HG03039 (cell line): ENCODE measurements at regions not wholly inside any gene's neighbourhood (a gene's known extent, or its start where the extent isn't known, plus 50 kb on each side); places are given as distances from the start of the nearest gene placed in this dataset.

ENCODE experiments used
- ATAC-seq: cut with Tn5 transposase; IDR thresholded peaks from one replicate; pipeline ENCODE4 v1.9.1; 2021; ENCODE audit warnings: mild to moderate bottlenecking, moderate library complexity; ENCODE audit not compliant: unreplicated experiment

DNA sequence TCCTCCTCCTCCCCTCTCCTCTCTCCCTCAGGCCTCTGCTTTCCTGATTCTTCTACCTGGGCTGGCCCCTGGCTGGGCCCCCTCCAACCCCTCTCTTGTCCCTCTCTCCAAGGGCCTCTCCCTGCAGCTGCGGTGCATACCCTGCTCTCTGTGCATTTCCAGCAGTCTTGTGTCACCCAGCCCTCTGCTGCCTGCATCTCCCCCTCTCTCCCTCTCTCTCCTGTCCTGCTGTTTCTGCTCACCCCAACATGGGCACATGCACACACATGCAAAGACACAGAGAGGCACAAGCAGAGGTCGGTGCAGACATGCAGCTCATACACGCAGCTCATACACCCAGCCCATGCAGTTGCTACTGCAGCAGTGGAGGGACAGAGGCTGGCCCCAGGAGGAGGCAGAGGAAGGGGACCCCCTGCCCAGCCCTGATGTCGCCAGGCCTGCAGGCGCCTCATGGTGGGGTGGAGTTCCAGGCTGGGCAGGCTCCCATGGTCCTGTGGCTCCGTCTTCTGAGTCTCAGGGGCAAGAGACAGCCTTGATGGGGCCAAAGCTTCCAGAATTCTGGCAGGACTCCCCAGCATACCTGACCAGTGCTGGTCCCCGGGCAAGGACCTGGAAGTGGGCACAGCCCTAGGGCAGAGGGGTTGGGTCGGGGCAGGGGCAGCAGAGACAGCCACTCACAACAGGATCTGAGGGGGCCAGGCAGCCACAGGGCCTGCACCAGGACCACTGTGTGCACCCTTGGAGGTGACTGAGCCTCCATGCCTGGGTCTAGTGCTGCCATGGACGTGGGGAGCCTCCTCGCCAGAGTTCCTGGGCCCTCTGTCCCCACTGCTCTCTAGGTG lies 216.9 kb downstream of the C9orf50 start:
- no peak for ATAC-seq

DNA sequence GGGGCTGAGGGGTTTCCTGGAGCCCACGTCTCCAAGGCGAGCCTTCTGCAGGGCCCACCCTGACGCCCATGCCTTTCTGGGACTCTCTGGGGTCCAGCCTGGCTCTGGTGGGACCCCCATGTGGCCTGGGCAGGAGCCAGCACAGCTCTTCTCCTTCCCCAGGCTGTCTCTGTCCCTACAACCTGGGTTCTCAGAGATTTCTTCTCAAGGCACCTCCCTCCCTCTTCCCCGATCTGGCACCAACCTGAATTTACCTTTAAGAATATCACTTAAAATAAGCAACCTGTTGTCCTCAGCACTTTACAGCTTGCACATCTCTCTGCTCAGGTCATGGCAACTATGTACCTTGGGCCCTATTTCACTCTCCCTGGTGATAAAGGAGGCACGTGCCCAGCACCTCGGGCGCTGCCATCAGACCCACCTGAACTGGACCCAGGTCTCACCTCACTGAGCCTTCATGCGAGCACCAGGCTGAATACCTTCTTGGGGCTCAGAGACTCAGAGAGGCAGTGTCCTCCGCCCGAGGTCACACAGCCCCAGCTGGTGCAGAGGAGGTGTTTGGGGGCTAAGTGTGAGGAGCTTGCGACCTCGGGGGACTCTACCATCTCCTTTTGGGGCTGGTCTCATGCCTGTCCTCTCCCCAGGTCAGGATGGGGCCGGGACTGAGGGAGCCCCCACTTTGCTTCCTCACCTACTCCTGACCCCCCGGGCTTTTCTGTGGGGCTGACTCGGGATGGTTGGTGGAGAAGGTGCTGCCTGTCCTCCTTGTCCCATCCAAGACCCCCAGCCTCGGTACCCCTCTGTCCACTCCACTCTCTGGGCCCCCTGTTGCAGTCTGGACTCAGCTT lies 217.7 kb downstream of the C9orf50 start:
- ATAC-seq = no peak

DNA sequence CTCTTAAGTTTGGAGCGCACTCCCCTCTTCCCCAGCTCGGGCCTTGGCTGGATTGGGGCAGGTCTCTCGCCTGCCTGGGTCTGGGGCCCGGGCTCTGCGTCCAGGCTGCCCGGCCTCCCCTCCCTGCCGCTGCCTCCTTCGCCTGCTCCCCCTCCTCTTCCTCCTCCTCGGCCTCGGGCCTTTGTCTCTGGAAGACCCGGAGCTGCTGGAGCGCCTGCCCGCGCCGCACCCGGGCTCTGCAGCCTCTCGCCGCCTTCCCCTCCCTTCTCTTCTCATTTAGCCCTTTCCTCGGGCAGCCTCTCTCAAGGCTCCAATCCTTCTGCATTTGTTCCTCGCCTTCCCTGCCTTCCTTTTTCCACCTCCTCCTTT lies 218.5 kb downstream of the C9orf50 start:
- ATAC-seq = no peak

DNA sequence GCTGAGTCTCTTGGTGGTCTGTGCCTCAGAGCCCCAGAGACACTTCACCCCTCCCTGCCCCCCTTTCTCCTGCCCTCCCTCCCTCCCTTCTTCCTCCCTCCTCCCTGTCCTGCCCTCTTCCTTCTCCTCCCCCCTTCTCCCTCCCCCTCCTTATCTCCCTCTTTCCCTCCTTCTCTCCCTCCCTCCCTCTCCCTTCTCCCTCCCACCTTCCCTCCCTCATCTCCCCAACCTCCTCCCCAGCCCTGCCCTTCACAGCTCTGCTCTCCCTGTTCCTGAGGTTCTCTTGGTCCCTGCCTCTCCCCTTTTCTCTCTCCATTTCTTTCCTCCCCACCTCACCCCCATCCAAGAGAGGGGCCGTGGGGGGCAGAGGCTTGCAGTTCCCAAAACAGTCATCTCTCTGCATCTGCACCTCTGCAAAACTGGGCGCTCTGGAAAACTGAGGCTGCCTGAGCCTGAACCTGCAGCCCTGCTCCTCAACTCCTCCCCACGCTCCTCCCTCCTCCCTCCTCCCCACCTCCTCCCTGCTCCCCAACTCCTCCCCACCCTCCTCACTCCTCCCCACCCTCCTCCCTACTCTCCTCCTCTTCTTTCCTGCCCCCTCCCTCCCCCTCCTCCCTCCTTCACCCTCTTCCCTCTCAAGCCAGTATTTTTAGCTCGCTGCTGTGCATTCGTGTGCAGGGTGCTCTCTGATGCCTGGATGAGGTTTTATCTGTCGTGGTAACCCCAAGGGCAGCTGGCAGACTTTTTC lies 219.1 kb downstream of the C9orf50 start:
- no peak for ATAC-seq

DNA sequence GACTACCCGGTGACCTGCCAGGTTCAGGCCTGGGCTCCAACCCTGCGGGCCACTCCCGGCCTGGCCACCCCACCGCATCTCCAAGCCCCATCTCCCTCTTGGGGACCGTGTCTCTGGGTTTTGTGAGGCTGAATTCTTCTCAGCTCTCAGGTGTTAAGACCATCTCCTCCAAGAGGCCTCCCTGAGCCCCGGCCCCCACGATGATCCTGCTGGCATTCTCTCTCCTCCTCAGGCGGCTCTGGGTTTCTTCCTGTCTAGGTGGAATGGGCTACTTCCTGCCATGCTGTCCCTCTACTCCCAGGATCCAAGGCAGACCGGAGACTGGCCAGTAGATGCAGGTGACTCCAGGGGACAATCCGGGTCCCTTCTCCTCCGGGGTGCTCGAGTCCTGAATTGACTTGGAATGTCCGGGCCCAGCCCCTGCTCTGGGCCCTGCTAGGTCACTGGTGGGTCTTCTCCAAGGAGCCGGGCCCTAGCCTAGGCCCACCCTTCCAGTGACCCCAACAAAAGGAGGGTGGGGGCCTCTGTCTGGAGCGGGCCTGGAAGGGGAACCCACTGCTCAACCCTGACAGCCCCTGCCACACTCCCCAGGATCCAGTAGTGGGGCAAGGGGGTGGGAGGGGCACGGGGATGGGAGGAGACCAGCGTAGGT lies 219.8 kb downstream of the C9orf50 start:
- ATAC-seq = no peak

DNA sequence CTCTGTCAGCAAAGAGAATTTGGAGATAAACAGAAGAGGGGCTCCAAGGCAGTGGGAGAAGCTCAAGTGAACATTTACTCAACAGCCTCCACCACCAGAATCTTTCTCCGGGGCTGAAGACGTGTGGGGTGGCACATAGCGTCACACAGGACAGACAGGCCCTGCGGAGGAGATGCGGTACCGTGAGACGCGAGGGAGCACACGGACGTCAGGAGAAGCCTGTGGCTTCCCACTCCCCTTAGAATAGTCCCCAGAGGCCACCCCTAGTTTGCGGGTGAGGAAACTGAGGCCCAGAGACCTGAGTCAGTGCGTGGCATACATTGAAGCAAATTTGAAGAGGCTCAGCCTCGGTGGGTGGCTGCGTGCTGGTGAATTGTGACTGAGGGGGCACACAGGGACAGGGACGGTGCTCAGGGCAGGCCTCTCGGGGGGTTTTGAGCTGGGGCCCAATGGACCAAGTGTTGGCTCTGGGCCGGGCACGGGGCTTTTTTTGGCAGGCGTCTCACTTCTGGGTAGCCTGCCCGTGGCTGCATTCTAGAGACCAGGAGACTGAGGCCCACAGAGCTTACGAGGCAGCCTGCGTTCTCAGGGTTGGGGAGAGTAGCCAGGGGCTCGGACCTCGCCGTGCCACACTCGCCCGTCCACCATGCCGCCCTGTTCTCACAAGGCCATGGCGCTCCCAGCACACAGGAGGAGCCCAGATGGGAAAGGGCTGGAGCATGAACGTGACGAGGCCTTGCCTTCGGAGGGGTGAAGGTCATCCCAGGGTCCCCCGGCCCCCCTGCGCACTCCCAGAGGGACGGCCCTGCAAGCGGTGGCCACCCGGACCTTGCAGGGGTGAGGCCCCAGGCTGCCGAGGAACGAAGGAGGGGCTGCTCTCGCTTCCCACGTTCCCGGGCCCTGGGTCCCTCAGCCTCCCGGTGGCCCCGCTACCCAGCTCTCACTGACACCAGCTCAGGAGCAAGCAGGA lies 220.6 kb downstream of the C9orf50 start:
- no peak for ATAC-seq

DNA sequence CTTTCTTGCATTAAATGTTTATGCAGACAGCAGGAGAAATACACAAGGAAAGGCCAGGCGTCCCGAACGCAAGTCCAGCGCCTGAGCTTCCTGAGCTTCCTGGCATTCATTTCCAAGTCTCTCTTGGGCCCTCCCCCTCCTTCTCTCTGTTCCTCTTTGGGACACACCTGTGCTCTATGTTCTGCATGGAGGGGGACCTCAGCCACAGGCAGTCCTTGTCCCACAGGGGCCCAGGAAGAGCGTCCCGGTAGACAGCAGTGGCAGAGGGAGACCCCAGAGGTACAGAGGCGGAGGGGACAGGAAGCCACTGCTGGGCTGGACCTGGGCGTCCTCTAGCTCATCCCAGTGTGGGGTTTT lies 221.3 kb downstream of the C9orf50 start:
- no peak for ATAC-seq

DNA sequence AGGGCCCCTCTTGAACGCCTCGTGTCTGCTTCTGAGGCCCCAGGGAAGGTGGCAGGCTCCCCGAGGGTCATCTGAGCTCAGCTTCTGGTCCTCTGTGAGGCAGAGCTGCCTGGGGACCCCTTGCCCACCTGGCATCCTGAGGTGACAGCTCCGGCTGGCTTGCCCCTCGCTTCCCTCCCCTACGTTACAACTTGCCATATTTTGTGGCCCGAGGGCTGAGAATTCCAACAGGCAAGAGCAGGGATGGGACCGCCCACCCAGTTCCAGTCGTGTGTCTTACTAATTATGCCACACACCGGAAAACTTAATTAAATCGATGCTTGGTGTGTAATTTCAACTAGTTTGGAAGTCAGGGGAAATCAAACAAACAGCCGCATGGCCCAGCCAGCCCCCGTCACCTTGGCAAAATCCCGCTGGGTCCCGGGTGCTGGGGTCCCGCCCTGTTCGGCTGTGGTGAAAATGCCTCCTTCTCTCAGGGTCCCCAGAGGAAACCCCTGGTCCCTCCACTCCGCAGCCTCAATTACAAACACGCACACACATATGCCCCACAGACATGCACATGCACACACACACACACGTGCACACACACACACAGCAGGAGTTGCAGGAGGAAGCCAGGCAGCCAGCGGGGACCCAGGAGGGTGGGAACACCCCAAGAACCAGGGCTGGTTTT lies 221.0 kb upstream of the IER5L start:
- no peak for ATAC-seq

DNA sequence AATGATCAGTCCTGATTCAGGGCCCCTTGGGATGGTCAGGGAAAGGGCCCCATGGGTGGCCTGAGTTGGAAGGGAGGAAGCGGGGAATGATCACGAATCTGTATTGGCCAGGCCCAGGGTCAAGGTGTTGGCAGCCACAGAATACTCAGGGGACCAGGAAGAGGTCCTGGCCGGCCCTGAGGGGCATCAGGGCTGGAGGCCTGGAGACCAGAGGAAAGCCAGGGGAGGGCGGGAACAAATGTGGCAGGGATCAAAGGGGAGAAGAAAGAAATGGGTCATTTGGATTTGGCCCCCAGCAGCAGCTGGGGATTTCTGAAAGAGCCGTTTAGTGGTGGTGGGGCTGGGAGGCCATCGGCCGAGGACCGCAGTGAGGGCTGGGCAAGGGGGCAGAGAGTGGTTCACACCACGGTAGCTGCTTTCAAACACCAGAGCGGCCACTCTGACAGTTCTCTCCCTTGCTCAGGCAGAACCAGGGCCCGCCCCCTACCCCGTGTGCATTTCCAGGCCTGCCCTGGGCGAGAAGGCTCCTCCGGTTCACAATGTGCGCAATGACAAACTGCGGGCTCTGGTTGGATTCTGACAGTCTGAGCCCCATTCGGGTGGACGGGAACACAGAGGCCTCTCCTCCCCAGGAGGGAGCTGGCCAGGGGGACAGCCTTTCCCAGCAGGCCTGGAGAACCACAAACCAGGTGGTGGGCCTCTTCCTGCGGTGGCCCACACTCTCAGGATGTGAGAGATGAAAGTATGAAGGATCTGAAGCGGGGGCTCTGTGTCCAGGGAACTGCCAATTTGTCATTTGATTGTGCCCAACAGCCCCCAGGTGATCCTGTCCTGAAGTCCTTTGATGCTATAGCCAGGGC lies 220.3 kb upstream of the IER5L start:
- ATAC-seq = no peak

DNA sequence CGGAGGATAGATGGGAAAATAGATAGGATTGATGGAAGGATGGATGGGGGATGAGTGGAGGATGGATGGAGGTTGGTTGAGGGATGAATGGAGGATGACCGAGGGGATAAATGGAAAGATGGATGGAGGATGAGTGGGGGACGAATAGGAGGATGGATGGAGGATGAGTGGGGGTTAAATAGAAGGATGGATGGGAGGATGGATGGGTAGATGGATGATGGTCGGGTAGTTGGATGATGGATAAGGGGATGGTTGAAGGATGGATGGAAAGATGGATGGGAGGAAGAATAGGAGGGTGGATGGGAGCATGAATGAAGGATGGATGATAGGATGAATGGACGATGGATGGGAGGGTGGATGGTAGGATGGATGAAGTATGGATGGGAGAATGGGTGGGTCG lies 219.3 kb upstream of the IER5L start:
- no peak for ATAC-seq

DNA sequence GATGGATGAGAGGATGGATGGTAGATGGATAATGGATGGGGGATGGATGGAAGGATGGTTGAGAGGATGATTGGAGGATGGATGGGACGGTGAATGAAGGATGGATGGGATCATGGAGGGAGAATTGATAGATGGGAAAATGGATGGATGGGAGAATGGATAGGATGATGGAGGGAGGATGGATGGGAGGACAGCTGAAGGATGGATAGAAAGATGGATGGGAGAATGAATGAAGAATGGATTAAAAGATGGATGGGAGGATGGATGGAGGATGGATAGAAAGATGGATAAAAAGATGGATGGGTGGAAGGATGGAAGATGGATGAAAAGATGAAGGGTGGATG lies 218.3 kb upstream of the IER5L start:
- ATAC-seq = no peak

DNA sequence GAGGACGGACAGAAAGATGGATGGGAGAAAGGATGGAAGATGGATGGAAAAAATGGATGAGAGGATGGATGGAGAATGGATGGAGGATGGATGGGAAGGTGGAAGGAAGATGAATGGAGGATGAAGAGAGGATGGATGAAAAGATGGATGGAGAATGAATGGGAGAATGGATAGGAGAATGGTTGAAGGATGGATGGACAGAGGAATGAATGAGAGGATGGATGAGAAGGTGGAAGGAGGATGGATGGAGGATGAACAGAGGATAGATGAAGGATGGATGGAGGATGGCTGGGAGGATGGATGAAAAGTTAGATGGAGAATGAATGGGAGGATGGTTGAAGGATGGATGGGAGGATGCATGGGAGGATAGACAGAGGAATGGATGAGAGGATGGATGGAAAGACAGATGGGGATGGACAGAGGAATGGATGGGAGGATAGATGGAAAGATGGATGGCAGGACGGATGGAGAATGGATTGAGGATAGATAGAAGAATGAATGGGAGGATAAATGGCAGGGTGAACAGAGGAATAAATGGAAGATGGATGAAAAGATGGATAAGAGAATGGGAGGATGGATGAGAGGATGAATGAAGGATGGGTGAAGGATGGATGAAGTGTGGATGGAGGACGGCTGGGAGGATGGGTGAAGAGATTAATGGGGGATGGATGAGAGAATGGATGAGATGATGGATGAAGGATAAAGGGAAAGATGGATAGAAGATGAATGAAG lies 217.7 kb upstream of the IER5L start:
- ATAC-seq = no peak

DNA sequence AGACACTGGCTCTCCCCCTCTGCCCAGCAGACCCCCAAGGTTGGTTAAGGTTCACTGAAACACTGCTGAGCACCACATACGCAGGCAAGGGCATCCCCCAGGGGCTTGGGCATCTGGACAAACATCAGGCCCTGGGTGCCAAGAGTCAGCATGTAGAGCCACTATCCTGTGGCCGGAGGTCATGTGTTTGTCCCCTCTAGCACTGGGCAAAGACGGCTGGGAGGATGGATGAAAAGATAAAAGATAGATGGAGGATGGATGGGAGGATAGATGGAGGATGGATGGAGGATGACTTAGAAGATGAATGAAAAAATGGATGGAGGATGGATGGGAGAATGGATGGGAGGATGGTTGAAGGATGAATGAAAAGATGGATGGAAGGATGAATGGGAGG lies 216.8 kb upstream of the IER5L start:
- no peak for ATAC-seq

DNA sequence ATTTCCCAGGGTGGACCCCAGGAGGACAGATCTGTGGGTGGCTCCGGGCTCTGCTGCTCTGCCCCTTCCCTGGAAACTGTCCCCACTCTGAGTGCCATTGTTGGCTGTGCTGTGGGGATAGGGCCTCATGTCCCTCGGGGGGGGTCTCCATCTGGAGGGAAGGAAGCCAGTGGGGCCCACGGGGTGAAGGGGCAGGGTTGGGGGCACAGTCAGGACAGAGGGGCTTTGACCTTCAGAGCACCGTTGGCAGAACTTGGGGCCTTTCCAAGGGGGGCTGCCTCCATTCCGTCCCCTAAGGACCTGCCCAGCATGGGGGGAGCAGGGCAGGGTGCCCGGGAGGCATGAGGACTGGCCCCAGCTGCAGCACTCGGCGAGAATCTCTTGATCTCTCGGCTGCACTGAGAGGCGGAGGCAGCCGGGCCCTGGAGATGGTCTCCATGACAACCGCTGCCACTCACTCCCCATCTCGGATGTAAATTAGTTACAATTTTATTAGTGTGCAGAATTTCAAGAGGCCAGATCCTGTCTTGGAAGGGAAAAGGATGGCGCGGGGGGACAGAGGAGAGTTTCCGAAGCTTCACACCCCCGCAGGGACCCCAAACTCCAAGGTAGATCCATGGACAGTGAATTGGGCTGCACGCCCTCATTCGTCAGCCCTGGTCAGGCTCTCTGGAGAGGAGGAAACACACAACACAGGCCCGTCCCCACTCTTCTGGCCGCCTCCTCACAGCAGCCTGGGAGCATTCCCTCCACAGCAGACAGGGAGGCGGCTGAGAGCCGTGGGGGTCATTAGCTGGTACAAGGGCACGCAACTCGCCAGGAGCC lies 216.2 kb upstream of the IER5L start:
- ATAC-seq = no peak

DNA sequence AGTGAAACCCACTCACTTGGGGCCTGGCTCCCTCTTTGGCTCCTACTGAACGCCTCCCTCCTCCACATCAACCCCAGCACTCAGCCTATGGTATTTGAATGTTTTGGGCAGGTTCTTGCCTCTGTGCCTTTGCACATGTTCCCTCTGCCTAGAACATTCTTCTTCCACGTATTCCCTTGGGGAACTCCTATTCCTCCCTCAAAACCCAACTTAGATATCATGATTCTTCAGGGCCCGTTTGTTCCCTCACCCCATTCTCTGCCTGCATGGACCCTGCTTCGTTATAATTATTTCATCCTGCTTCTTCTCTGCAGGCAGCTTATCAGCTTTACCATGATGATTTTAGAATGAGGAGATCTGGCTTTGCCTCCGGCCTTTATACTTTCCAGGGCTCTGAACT lies 215.0 kb upstream of the IER5L start:
- no peak for ATAC-seq

DNA sequence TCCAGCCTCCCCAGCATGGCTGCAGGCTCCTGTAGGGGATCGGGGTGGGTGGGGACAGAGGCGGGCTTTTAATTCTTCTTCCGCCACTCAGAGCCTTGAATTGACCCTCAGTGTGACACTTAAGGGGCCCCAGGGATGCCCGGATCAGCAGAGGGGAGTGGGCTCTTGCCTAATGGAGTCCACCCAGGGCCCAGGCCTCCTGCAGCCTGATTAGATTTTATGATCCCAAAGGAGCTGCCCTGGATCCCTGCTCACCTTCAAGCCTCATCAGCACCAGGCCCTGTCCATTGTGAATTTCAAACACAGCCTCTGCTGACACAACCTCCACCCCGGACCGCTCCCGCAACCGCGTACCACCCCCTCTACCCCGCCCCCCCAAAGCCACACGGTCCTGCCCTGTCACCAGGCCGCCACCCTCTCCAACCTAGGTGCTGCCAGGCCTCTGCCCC lies 214.1 kb upstream of the IER5L start:
- ATAC-seq = no peak

DNA sequence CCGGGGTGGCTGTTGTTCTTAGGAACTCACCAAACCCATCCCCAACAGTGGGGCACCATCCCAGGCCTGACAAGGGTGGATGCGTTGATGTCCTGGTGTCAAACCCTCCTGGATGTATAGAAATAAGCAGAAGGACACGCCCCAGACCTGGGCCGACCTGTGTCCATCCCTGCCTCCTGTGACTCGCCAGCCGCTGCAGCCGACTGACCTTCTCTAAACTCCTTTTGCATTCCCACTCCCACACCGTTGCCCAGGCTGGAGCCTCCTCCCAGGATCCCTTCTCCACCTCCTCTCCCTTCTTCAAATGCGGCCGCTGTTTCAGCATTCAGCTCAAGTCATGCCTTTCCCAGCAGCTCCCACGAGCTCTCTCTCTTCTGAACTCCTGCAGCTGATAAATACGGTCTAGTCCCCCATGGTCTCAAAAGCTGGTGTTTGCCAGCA lies 213.2 kb upstream of the IER5L start:
- ATAC-seq = no peak
